ENCODE measurements at regions not wholly inside any gene's neighbourhood (a gene's known extent, or its start where the extent isn't known, plus 50 kb on each side); places are given as distances from the start of the nearest gene placed in this dataset.

GRCh38 chr18:22676423-22676822 lies 256.7 kb upstream of the RBBP8 start:
- Histone ChIP-seq H3K4me1 (no peaks in the 10 kb centered on the region), H2AFZ (replicated peaks) (no peak overlapping the region), H3K79me2 (ENCODE audit: low read depth) (no peaks in the 10 kb centered on the region), H3K27me3 (no peaks in the 10 kb centered on the region), H3F3A (ENCODE audit: low read depth) (no peaks in the 10 kb centered on the region), H3K4me3 (no peak overlapping the region), H3K27ac (no peak overlapping the region), H3K36me3 (no peaks in the 10 kb centered on the region), H3K9me3 (ENCODE audit: low read depth) (no peaks in the 10 kb centered on the region), H3K4me2 (no peak overlapping the region), H4K20me1 (ENCODE audit: low read depth) (no peaks in the 10 kb centered on the region), H3K9ac (no peak overlapping the region)
- TF ChIP-seq CTCF (IDR thresholded peaks at IDR 0.05) = no peak
- TF ChIP-seq EZH2 (IDR thresholded peaks at IDR 0.05) = no peak
- no peak for TF ChIP-seq EZH2phosphoT487 (IDR thresholded peaks at IDR 0.05)
- no peak for DNase-seq (ENCODE audit: low spot score)
- no peaks in the 10 kb centered on the region for H3K27me3 Mint-ChIP-seq (ENCODE audit: insufficient read depth, low read depth)
- no peak overlapping the region for H3K4me3 Mint-ChIP-seq
- peaks cover 7% of the 10 kb centered on the region for H3K4me1 Mint-ChIP-seq
- H3K36me3 Mint-ChIP-seq = no peaks in the 10 kb centered on the region
- no peak overlapping the region for H3K27ac Mint-ChIP-seq
- H3K9me3 Mint-ChIP-seq = no peaks in the 10 kb centered on the region

- H3K9me3 Mint-ChIP-seq = no peaks in the 10 kb centered on the region
- Histone ChIP-seq H3K27ac (no peak overlapping the region), H3K27me3 (no peaks in the 10 kb centered on the region), H3K36me3 (no peaks in the 10 kb centered on the region), H4K20me1 (ENCODE audit: low read depth) (no peaks in the 10 kb centered on the region), H3K9me3 (ENCODE audit: low read depth) (no peaks in the 10 kb centered on the region), H3K4me2 (no peak overlapping the region), H3F3A (ENCODE audit: low read depth) (no peaks in the 10 kb centered on the region), H3K4me1 (no peaks in the 10 kb centered on the region), H3K4me3 (no peak overlapping the region), H3K79me2 (ENCODE audit: low read depth) (no peaks in the 10 kb centered on the region), H2AFZ (replicated peaks) (no peak overlapping the region), H3K9ac (no peak overlapping the region)
- DNase-seq (ENCODE audit: low spot score) = no peak
- H3K27me3 Mint-ChIP-seq (ENCODE audit: insufficient read depth, low read depth) = peaks cover 4% of the 10 kb centered on the region
- H3K36me3 Mint-ChIP-seq = no peaks in the 10 kb centered on the region
- TF ChIP-seq CTCF (IDR thresholded peaks at IDR 0.05) (no peak), EZH2phosphoT487 (IDR thresholded peaks at IDR 0.05) (no peak), EZH2 (IDR thresholded peaks at IDR 0.05) (no peak)
- H3K4me1 Mint-ChIP-seq = peaks cover 7% of the 10 kb centered on the region
- H3K4me3 Mint-ChIP-seq = no peak overlapping the region
- H3K27ac Mint-ChIP-seq = no peak overlapping the region
These were observed 254.6 kb upstream of the RBBP8 start for GRCh38 chr18:22678486-22678885.

GRCh38 chr18:22680944-22681343 lies 252.2 kb upstream of the RBBP8 start:
- no peaks in the 10 kb centered on the region for H4K20me1 ChIP-seq (ENCODE audit: low read depth)
- no peak for TF ChIP-seq EZH2 (IDR thresholded peaks at IDR 0.05)
- no peak for TF ChIP-seq CTCF (IDR thresholded peaks at IDR 0.05)
- TF ChIP-seq EZH2phosphoT487 (IDR thresholded peaks at IDR 0.05) = no peak
- Mint-ChIP-seq H3K9me3 (peaks cover 2% of the 10 kb centered on the region), H3K27me3 (ENCODE audit: insufficient read depth, low read depth) (peaks cover 4% of the 10 kb centered on the region), H3K4me3 (no peak overlapping the region), H3K27ac (no peak overlapping the region), H3K36me3 (no peaks in the 10 kb centered on the region), H3K4me1 (no peaks in the 10 kb centered on the region)
- no peak overlapping the region for H3K9ac ChIP-seq
- no peak overlapping the region for H3K4me2 ChIP-seq
- no peak for DNase-seq (ENCODE audit: low spot score)
- no peaks in the 10 kb centered on the region for H3K27me3 ChIP-seq
- H3K4me1 ChIP-seq = no peaks in the 10 kb centered on the region
- H3K4me3 ChIP-seq = no peak overlapping the region
- no peaks in the 10 kb centered on the region for H3K36me3 ChIP-seq
- no peaks in the 10 kb centered on the region for H3K79me2 ChIP-seq (ENCODE audit: low read depth)
- H3F3A ChIP-seq (ENCODE audit: low read depth) = no peaks in the 10 kb centered on the region
- no peak overlapping the region for H3K27ac ChIP-seq
- H3K9me3 ChIP-seq (ENCODE audit: low read depth) = no peaks in the 10 kb centered on the region
- no peak overlapping the region for H2AFZ ChIP-seq (replicated peaks)

- TF ChIP-seq EZH2 (IDR thresholded peaks at IDR 0.05) (no peak), CTCF (IDR thresholded peaks at IDR 0.05) (no peak), EZH2phosphoT487 (IDR thresholded peaks at IDR 0.05) (no peak)
- Histone ChIP-seq H3K79me2 (ENCODE audit: low read depth) (no peaks in the 10 kb centered on the region), H3K27ac (no peak overlapping the region), H3K36me3 (no peaks in the 10 kb centered on the region), H2AFZ (replicated peaks) (no peak overlapping the region), H3K4me3 (no peak overlapping the region), H4K20me1 (ENCODE audit: low read depth) (no peaks in the 10 kb centered on the region), H3K9ac (no peak overlapping the region), H3K4me2 (no peak overlapping the region), H3K9me3 (ENCODE audit: low read depth) (no peaks in the 10 kb centered on the region), H3K4me1 (no peaks in the 10 kb centered on the region), H3K27me3 (no peaks in the 10 kb centered on the region), H3F3A (ENCODE audit: low read depth) (no peaks in the 10 kb centered on the region)
- peaks cover 3% of the 10 kb centered on the region for H3K9me3 Mint-ChIP-seq
- no peak overlapping the region for H3K27ac Mint-ChIP-seq
- no peaks in the 10 kb centered on the region for H3K36me3 Mint-ChIP-seq
- H3K4me1 Mint-ChIP-seq = no peaks in the 10 kb centered on the region
- peaks cover 4% of the 10 kb centered on the region for H3K27me3 Mint-ChIP-seq (ENCODE audit: insufficient read depth, low read depth)
- no peak for DNase-seq (ENCODE audit: low spot score)
- no peak overlapping the region for H3K4me3 Mint-ChIP-seq
These were observed 251.2 kb upstream of the RBBP8 start for GRCh38 chr18:22681908-22682307.
